Naive thymus-derived CD8-positive, alpha-beta T cell (primary cell): ENCODE measurements at regions not wholly inside any gene's neighbourhood (a gene's known extent, or its start where the extent isn't known, plus 50 kb on each side); places are given as distances from the start of the nearest gene placed in this dataset.

Experiments used
- ATAC-seq, 2 donors: fragments of 150-1000 bp; cut with Tn5 transposase in 1 of 2; sonication (Bioruptor Pico), chemical (Tn5 transposase) in 1 of 2; 1 replicate in 1 of 2; 2 replicates in 1 of 2; pipeline ENCODE4 v1.10.0; 2021; ENCODE audit warnings: mild to moderate bottlenecking in 2 of 2, moderate library complexity in 2 of 2
- POLR2A ChIA-PET: fragments of 350-600 bp; sonication (Branson Sonifier 250); formaldehyde crosslinking; loops from one replicate; lab custom pipeline; 2021; ENCODE audit warnings: antibody characterized with exemption; lab: Charles Lee
- DNase-seq, 10 donors: peaks; one replicate each; pipeline versions ENCODE4 v3.0.0 to v3.0.0-alpha.2; 2020 to 2022
- H3K27ac Mint-ChIP-seq, 10 donors: one replicate each; pipeline ENCODE4 v1.8.0; 2020 to 2022; ENCODE audit warnings: mild to moderate bottlenecking in 10 of 10, mixed read lengths in 10 of 10, moderate library complexity in 4 of 10, inconsistent platforms in 1 of 10
- H3K27me3 Mint-ChIP-seq, 5 donors: one replicate each; pipeline ENCODE4 v1.8.0; 2021 to 2022; ENCODE audit warnings: mixed read lengths in 5 of 5
- H3K36me3 Mint-ChIP-seq, 3 donors: one replicate each; pipeline ENCODE4 v1.8.0; 2020 to 2022; ENCODE audit warnings: mixed read lengths in 3 of 3, mild to moderate bottlenecking in 2 of 3, inconsistent platforms in 1 of 3
- H3K4me1 Mint-ChIP-seq, 4 donors: one replicate each; pipeline ENCODE4 v1.8.0; 2021 to 2022; ENCODE audit warnings: mixed read lengths in 4 of 4
- H3K4me3 Mint-ChIP-seq, 10 donors: one replicate each; pipeline ENCODE4 v1.8.0; 2020 to 2022; ENCODE audit warnings: mild to moderate bottlenecking in 10 of 10, mixed read lengths in 10 of 10, moderate library complexity in 6 of 10, inconsistent platforms in 1 of 10
- H3K9me3 Mint-ChIP-seq, 9 donors: one replicate each; pipeline ENCODE4 v1.8.0; 2020 to 2022; ENCODE audit warnings: mixed read lengths in 9 of 9, mild to moderate bottlenecking in 3 of 9, inconsistent platforms in 1 of 9, moderate library complexity in 1 of 9

- Mint-ChIP-seq H3K27me3 (peaks cover 5 to 21% (median 7%) of the 10 kb centered on the region in 5 donors), H3K9me3 (no peaks in the 10 kb centered on the region), H3K27ac (no peak overlapping the region), H3K36me3 (no peaks in the 10 kb centered on the region), H3K4me1 (no peaks in the 10 kb centered on the region), H3K4me3 (no peak overlapping the region)
- POLR2A ChIA-PET, result no interaction called here
- DNase-seq (no peak), ATAC-seq (no peak)
These were observed 248.1 kb upstream of the FOXQ1 start for GRCh38 chr6:1063671-1064355.

GRCh38 chr6:1062786-1063545 is 248.9 kb upstream of the FOXQ1 start:
- no peaks in the 10 kb centered on the region for H3K9me3 Mint-ChIP-seq
- H3K4me3 Mint-ChIP-seq, result no peak overlapping the region
- DNase-seq (no peak), ATAC-seq (no peak)
- no peaks in the 10 kb centered on the region for H3K4me1 Mint-ChIP-seq
- H3K27ac Mint-ChIP-seq, result peak overlapping the region in 1 of 10 donors; percentile 65
- H3K36me3 Mint-ChIP-seq, result no peaks in the 10 kb centered on the region
- POLR2A ChIA-PET, result no interaction called here
- peaks cover 3 to 18% (median 5%) of the 10 kb centered on the region in 5 donors for H3K27me3 Mint-ChIP-seq

DNA sequence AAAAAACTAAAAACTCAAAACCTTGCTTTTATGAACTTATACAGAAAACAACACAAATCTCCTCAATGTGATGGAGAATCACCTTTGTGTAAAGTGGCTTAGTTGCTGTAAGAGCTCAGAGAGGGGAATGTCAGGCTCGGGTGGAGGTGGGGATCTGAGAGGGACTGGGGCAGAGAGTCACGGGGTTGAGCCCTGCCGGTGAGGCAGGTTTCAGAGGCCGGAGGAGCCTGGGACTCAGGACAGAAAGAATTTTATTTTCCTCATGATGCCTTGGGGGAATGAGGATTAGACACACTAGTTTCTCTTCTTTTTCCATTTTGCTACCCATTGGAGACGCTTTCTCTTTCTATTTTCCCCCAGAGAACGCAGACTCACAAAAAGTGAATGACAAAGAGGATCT is 252.3 kb upstream of the FOXQ1 start:
- DNase-seq (no peak), ATAC-seq (no peak)
- POLR2A ChIA-PET, result no interaction called here
- Mint-ChIP-seq H3K27ac (no peak overlapping the region), H3K4me1 (no peaks in the 10 kb centered on the region), H3K27me3 (peaks cover 0 to 19% (median 3%) of the 10 kb centered on the region in 5 donors), H3K36me3 (no peaks in the 10 kb centered on the region), H3K4me3 (no peak overlapping the region), H3K9me3 (peaks cover 0 to 2% (median 0%) of the 10 kb centered on the region in 9 donors)

- peaks cover 0 to 19% (median 3%) of the 10 kb centered on the region in 5 donors for H3K27me3 Mint-ChIP-seq
- ATAC-seq, result no peak
- H3K27ac Mint-ChIP-seq, result peak overlapping the region in 1 of 10 donors; percentile 63
- H3K36me3 Mint-ChIP-seq, result no peaks in the 10 kb centered on the region
- no peak for DNase-seq
- POLR2A ChIA-PET, result no interaction called here
- H3K4me3 Mint-ChIP-seq, result no peak overlapping the region
- H3K9me3 Mint-ChIP-seq, result peaks cover 0 to 2% (median 0%) of the 10 kb centered on the region in 9 donors
- H3K4me1 Mint-ChIP-seq, result no peaks in the 10 kb centered on the region
These were observed 254.3 kb upstream of the FOXQ1 start for GRCh38 chr6:1057490-1058135.

GRCh38 chr6:1055015-1055921 is 256.6 kb upstream of the FOXQ1 start:
- POLR2A ChIA-PET, result no interaction called here
- ATAC-seq, result no peak
- Mint-ChIP-seq H3K4me1 (no peaks in the 10 kb centered on the region), H3K36me3 (peaks cover 0 to 2% (median 0%) of the 10 kb centered on the region in 3 donors), H3K27me3 (peaks cover 4 to 18% (median 12%) of the 10 kb centered on the region in 5 donors), H3K4me3 (no peak overlapping the region), H3K27ac (no peak overlapping the region), H3K9me3 (peaks cover 0 to 3% (median 0%) of the 10 kb centered on the region in 9 donors)
- no peak for DNase-seq

DNA sequence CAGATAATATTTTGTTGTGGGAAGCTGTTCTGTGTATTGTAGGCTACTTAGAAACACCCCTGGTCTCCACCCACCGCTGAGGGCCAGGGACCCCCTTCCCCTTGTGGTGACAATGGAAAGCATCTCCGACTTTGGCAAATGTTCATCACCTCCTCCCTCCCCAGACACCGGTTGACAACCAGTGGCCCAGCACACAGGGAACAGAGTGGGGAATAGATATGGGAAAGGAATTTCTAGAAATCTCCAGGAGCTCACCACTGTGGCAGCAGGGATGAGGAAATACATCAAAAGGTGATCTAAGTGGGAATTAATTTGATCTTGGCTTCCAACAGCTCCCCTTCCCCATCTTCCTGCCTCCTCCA is 257.3 kb upstream of the FOXQ1 start:
- Mint-ChIP-seq H3K27me3 (peaks cover 7 to 22% (median 13%) of the 10 kb centered on the region in 5 donors), H3K4me1 (no peaks in the 10 kb centered on the region), H3K9me3 (peaks cover 0 to 3% (median 0%) of the 10 kb centered on the region in 9 donors), H3K36me3 (peaks cover 0 to 2% (median 0%) of the 10 kb centered on the region in 3 donors), H3K27ac (no peak overlapping the region), H3K4me3 (no peak overlapping the region)
- no peak for ATAC-seq
- no peak for DNase-seq
- POLR2A ChIA-PET, result no interaction called here

- ATAC-seq (no peak), DNase-seq (no peak)
- Mint-ChIP-seq H3K4me1 (no peaks in the 10 kb centered on the region), H3K9me3 (peaks cover 0 to 3% (median 0%) of the 10 kb centered on the region in 9 donors), H3K27me3 (peaks cover 9 to 30% (median 20%) of the 10 kb centered on the region in 5 donors), H3K36me3 (peaks cover 0 to 2% (median 0%) of the 10 kb centered on the region in 3 donors), H3K4me3 (no peak overlapping the region), H3K27ac (no peak overlapping the region)
- POLR2A ChIA-PET, result no interaction called here
These were observed 258.3 kb upstream of the FOXQ1 start for GRCh38 chr6:1053586-1053985.

DNA sequence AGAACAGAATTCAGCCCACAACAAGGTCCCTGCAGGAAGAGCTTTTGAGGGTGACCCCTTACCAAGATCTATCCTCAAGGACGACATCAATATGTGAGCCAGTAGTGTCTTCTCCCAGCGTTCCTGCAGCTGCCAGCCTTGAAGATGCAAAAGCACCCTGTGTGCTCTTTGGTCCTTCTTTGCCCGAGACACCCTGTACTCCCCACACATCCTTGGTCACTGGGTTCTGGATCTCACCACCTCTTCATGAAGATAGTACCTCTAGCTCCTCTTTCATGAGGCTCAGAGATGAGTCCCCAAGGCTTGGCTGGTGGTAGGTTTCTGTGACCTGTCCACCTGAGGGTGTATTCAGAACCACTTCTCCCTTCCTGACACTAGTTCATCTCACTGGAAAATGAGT is 259.6 kb upstream of the FOXQ1 start:
- no peak overlapping the region for H3K27ac Mint-ChIP-seq
- peaks cover 10 to 41% (median 30%) of the 10 kb centered on the region in 5 donors for H3K27me3 Mint-ChIP-seq
- H3K4me3 Mint-ChIP-seq, result no peak overlapping the region
- no peak for ATAC-seq
- H3K4me1 Mint-ChIP-seq, result peaks cover 0 to 8% (median 1%) of the 10 kb centered on the region in 4 donors
- peaks cover 0 to 3% (median 0%) of the 10 kb centered on the region in 9 donors for H3K9me3 Mint-ChIP-seq
- POLR2A ChIA-PET, result no interaction called here
- DNase-seq, result no peak
- peaks cover 0 to 2% (median 0%) of the 10 kb centered on the region in 3 donors for H3K36me3 Mint-ChIP-seq

DNA sequence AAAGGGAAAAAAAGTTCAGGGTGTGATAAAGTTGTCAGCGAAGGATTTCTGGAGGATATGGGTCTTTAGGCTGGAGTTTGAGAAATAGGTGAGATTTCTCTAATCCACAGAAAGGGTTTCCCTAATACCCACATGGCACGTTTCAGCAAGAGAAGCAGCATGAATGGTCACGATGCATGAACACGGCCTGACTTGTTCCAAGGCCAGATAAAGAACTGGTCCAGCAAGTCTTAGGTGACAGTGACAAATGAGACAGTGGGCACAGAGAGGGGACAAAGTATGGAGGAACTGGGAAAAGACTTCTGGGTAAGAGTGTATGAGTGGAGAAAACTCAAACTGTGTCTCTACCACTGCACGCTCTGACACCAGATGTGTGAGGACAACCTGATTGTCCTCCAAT is 262.0 kb upstream of the FOXQ1 start:
- no peak for DNase-seq
- no peak for ATAC-seq

GRCh38 chr6:1049170-1049569 is 262.7 kb upstream of the FOXQ1 start:
- ATAC-seq (no peak), DNase-seq (no peak)
- H3K27me3 Mint-ChIP-seq, result peaks cover 19 to 56% (median 44%) of the 10 kb centered on the region in 5 donors
- POLR2A ChIA-PET, result no interaction called here
- no peak overlapping the region for H3K27ac Mint-ChIP-seq
- H3K9me3 Mint-ChIP-seq, result peaks cover 0 to 3% (median 0%) of the 10 kb centered on the region in 9 donors
- peaks cover 0 to 8% (median 2%) of the 10 kb centered on the region in 4 donors for H3K4me1 Mint-ChIP-seq
- peaks cover 0 to 2% (median 0%) of the 10 kb centered on the region in 3 donors for H3K36me3 Mint-ChIP-seq
- H3K4me3 Mint-ChIP-seq, result no peak overlapping the region

More for the DNA sequence above, 262.0 kb upstream of the FOXQ1 start:
- Mint-ChIP-seq H3K4me1 (peaks cover 0 to 8% (median 2%) of the 10 kb centered on the region in 4 donors), H3K27ac (no peak overlapping the region), H3K4me3 (no peak overlapping the region), H3K9me3 (peaks cover 0 to 3% (median 0%) of the 10 kb centered on the region in 9 donors), H3K27me3 (peaks cover 16 to 49% (median 40%) of the 10 kb centered on the region in 5 donors), H3K36me3 (peaks cover 0 to 2% (median 0%) of the 10 kb centered on the region in 3 donors)
- POLR2A ChIA-PET, result no interaction called here

DNA sequence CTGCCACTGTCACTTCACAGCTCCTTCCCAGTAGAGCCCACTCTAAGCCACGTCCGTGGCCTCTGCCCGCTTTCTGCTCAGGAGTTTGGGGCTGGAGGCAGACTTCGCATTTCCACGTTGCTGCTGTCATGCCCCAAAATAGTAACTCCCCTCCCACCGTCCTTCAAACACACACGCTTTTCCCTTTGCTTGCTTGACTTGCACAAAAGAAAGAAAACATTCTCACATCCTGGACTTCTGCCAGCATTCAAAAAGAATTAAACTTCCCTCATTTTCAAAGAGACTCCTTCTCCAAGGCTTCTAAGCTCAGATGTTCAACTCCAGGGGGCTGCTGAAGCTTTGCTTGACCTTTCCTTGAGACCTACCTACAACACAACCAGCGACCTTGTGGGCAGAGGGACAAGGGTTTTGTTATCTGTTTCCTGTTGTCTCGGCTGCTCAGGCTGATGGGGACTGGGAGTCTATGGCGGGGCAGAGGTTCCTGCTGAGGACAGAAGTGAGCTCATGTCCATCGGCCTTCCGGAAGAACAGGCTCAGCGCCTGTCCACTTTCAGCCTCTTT is 263.8 kb upstream of the FOXQ1 start:
- peaks cover 0 to 8% (median 2%) of the 10 kb centered on the region in 4 donors for H3K4me1 Mint-ChIP-seq
- H3K27ac Mint-ChIP-seq, result peak overlapping the region in 1 of 10 donors; percentile 10
- peaks cover 24 to 67% (median 53%) of the 10 kb centered on the region in 5 donors for H3K27me3 Mint-ChIP-seq
- peaks cover 0 to 2% (median 0%) of the 10 kb centered on the region in 3 donors for H3K36me3 Mint-ChIP-seq
- POLR2A ChIA-PET, result no interaction called here
- no peak for DNase-seq
- ATAC-seq, result no peak
- peaks cover 0 to 3% (median 0%) of the 10 kb centered on the region in 9 donors for H3K9me3 Mint-ChIP-seq
- H3K4me3 Mint-ChIP-seq, result no peak overlapping the region

DNA sequence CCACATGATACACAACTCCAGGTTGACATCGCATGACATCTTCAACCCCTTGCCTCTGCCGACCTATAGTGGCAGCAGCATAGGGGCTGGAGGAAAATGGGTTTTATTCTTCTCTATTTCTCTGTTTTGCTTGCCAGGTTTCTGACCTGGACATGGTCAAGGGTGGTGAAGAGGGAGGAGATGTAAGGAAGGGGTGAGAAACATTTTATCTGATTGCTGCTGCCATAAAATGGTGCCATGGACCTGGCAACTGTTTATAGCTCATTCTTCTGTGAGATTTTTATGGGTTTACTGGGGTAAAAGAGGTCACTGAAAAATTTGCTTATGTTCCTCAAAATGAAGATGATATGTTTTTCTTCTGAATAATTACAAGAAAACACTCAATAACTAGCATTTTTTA is 266.7 kb upstream of the FOXQ1 start:
- no peak for DNase-seq
- Mint-ChIP-seq H3K9me3 (no peaks in the 10 kb centered on the region), H3K36me3 (no peaks in the 10 kb centered on the region), H3K4me1 (peaks cover 0 to 8% (median 2%) of the 10 kb centered on the region in 4 donors), H3K27ac (no peak overlapping the region), H3K27me3 (peaks cover 27 to 77% (median 61%) of the 10 kb centered on the region in 5 donors), H3K4me3 (no peak overlapping the region)
- ATAC-seq, result no peak
- POLR2A ChIA-PET, result no interaction called here
